ENCODE measurements at regions not wholly inside any gene's neighbourhood (a gene's known extent, or its start where the extent isn't known, plus 50 kb on each side); places are given as distances from the start of the nearest gene placed in this dataset.

DNA sequence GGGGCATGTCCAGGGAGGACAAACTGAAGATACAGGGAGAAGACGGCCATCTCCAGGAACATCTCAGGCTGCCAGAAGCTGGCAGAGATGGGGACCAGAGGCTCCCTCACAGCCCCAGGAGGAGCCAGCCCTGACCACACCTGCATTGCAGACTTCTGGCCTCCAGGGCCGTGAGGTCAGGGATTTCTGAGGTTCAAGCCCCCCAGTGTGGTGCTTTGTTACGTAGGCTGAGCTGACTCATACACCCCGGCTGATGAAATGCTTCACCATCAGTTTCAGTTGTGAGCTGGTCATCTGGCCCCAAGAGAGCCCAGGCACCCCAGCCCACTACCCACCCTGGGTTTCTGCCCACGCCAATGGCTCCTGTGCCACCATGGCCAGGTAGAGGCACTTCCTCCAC lies 106.4 kb downstream of the SIK1 start:
- TF ChIP-seq, protein P1, sequence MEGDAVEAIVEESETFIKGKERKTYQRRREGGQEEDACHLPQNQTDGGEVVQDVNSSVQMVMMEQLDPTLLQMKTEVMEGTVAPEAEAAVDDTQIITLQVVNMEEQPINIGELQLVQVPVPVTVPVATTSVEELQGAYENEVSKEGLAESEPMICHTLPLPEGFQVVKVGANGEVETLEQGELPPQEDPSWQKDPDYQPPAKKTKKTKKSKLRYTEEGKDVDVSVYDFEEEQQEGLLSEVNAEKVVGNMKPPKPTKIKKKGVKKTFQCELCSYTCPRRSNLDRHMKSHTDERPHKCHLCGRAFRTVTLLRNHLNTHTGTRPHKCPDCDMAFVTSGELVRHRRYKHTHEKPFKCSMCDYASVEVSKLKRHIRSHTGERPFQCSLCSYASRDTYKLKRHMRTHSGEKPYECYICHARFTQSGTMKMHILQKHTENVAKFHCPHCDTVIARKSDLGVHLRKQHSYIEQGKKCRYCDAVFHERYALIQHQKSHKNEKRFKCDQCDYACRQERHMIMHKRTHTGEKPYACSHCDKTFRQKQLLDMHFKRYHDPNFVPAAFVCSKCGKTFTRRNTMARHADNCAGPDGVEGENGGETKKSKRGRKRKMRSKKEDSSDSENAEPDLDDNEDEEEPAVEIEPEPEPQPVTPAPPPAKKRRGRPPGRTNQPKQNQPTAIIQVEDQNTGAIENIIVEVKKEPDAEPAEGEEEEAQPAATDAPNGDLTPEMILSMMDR (IDR thresholded peaks at IDR 0.05), result no peak
- Histone ChIP-seq H3K4me3 (no peak overlapping the region), H3K27me3 (no peaks in the 10 kb centered on the region), H3K4me1 (peaks cover 0 to 22% (median 5%) of the 10 kb centered on the region in 4 donors), H3K9me3 (peaks cover 0 to 10% (median 0%) of the 10 kb centered on the region in 4 donors), H3K36me3 (no peaks in the 10 kb centered on the region), H3K27ac (peak overlapping the region in 2 of 4 donors; percentile 46 to 76)
- 93 to 98% methylated on average over 5 of the region's 5 CpGs for WGBS, 2 donors
- no peak for DNase-seq (ENCODE audit: low spot score in 2 of 2)

- DNase-seq (ENCODE audit: low spot score in 2 of 2), result peak in 1 of 2 donors; percentile 49
- 38 to 40% methylated on average over 30 to 32 of the region's 32 CpGs for WGBS, 2 donors
- Histone ChIP-seq H3K36me3 (no peaks in the 10 kb centered on the region), H3K27me3 (peaks cover 0 to 5% of the 10 kb centered on the region in 2 donors), H3K4me3 (no peak overlapping the region), H3K27ac (peak overlapping the region in 2 of 4 donors; percentile 17 to 76), H3K4me1 (peaks cover 0 to 22% (median 5%) of the 10 kb centered on the region in 4 donors), H3K9me3 (peaks cover 0 to 10% (median 0%) of the 10 kb centered on the region in 4 donors)
- TF ChIP-seq, protein P1 (IDR thresholded peaks at IDR 0.05), result no peak
- TF ChIP-seq EP300 (IDR thresholded peaks at IDR 0.05), result peak; percentile 61 to 66
- no peak for TF ChIP-seq POLR2A (IDR thresholded peaks at IDR 0.05)
These were observed 107.8 kb downstream of the SIK1 start for GRCh38 chr21:43318841-43319781.

DNA sequence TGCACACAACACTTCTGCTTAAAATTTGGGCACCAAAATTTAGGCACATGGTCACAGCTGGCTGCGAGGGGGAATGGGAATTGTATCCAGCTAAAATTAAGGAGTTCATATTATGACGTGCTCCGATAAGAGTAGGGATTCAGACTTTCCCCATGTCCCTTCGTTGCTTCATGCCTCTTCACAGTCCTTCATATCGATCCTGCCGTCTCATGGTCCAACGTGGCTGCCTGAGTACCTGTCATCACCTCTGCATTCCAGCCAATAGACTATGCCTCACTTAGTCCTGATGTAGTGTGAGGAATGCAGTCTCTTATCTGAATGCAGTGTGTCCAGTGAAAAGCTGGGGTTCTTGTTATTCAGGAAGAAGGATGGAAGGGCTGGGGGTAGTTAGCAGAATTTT lies 108.6 kb downstream of the SIK1 start:
- H3K9me3 ChIP-seq, result peaks cover 0 to 10% (median 0%) of the 10 kb centered on the region in 4 donors
- H3K27me3 ChIP-seq, result peaks cover 0 to 5% of the 10 kb centered on the region in 2 donors
- no peak for TF ChIP-seq EP300 (IDR thresholded peaks at IDR 0.05)
- TF ChIP-seq POLR2A (IDR thresholded peaks at IDR 0.05), result no peak
- TF ChIP-seq, protein P1 (IDR thresholded peaks at IDR 0.05), result no peak
- no peak for DNase-seq (ENCODE audit: low spot score in 2 of 2)
- H3K4me1 ChIP-seq, result peaks cover 0 to 18% (median 5%) of the 10 kb centered on the region in 4 donors
- WGBS, 2 donors, result 97% methylated on average over 7 of the region's 7 CpGs
- H3K36me3 ChIP-seq, result no peaks in the 10 kb centered on the region
- no peak overlapping the region for H3K4me3 ChIP-seq
- H3K27ac ChIP-seq, result peak overlapping the region in 1 of 4 donors; percentile 76

DNA sequence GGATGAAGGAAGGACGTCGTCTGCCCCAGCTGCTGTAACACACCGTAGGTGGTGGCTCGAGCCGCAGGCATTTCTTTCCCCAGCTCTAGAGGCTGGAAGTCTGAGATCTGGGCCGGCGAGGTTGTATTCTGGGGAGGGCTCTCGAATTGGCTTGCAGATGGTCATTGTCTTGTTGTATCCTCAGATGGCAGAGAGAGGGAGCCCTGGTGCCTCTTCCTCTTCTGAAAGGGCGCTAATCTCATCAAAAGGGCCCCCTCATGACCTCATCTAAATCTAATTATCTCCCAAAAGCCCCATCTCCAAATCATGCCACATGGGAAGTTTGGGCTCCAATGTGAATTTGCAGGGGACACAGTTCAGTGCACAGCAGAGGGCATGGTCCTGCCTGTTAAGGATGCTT lies 109.0 kb downstream of the SIK1 start:
- Histone ChIP-seq H3K27me3 (peaks cover 0 to 5% of the 10 kb centered on the region in 2 donors), H3K9me3 (peaks cover 0 to 10% (median 0%) of the 10 kb centered on the region in 4 donors)
- WGBS, 2 donors, result 80 to 86% methylated on average over 9 of the region's 9 CpGs

More for the DNA sequence above, 109.0 kb downstream of the SIK1 start:
- TF ChIP-seq, protein P1 (IDR thresholded peaks at IDR 0.05), result no peak
- TF ChIP-seq EP300 (IDR thresholded peaks at IDR 0.05) (no peak), POLR2A (IDR thresholded peaks at IDR 0.05) (no peak)
- no peak overlapping the region for H3K4me3 ChIP-seq
- H3K4me1 ChIP-seq, result peaks cover 0 to 19% (median 5%) of the 10 kb centered on the region in 4 donors
- no peaks in the 10 kb centered on the region for H3K36me3 ChIP-seq
- no peak for DNase-seq (ENCODE audit: low spot score in 2 of 2)
- no peak overlapping the region for H3K27ac ChIP-seq
